IPS-18c (cell line): ENCODE measurements at regions not wholly inside any gene's neighbourhood (a gene's known extent, or its start where the extent isn't known, plus 50 kb on each side); places are given as distances from the start of the nearest gene placed in this dataset.

ENCODE experiments used
- H3K4me3 ChIP-seq: 2 replicates; pipeline ENCODE4 v1.7.0; 2013; ENCODE audit warnings: low read depth, mild to moderate bottlenecking, low read length, moderate library complexity; ENCODE audit not compliant: insufficient read depth
- H3K9me3 ChIP-seq: one replicate; pipeline ENCODE4 v1.6.1; 2013; ENCODE audit warnings: mild to moderate bottlenecking, low read length, moderate library complexity; ENCODE audit not compliant: control insufficient read depth, insufficient read depth

- H3K9me3 ChIP-seq: no peaks in the 10 kb centered on the region
Measured at GRCh38 chr4:24476282-24476681, 108.1 kb downstream of the DHX15 start.

GRCh38 chr4:24475756-24476155 lies 108.6 kb downstream of the DHX15 start:
- Histone ChIP-seq H3K9me3 (no peaks in the 10 kb centered on the region), H3K4me3 (no peak overlapping the region)

More at GRCh38 chr4:24476282-24476681, 108.1 kb downstream of the DHX15 start:
- H3K4me3 ChIP-seq: no peak overlapping the region

- Histone ChIP-seq H3K9me3 (no peaks in the 10 kb centered on the region), H3K4me3 (peak overlapping the region; percentile 78)
Measured at GRCh38 chr4:24473309-24473721, 111.0 kb downstream of the DHX15 start.

- no peaks in the 10 kb centered on the region for H3K9me3 ChIP-seq
- H3K4me3 ChIP-seq: peak overlapping the region; percentile 78
Measured at GRCh38 chr4:24472514-24473308, 111.6 kb downstream of the DHX15 start.

GRCh38 chr4:24472161-24472510 lies 112.2 kb downstream of the DHX15 start:
- peak overlapping the region; percentile 78 for H3K4me3 ChIP-seq
- no peaks in the 10 kb centered on the region for H3K9me3 ChIP-seq

GRCh38 chr4:24471486-24472160 lies 112.7 kb downstream of the DHX15 start:
- Histone ChIP-seq H3K9me3 (no peaks in the 10 kb centered on the region), H3K4me3 (peak overlapping the region; percentile 78)

GRCh38 chr4:24470666-24471485 lies 113.5 kb downstream of the DHX15 start:
- Histone ChIP-seq H3K9me3 (no peaks in the 10 kb centered on the region), H3K4me3 (peak overlapping the region; percentile 78)

- H3K4me3 ChIP-seq: no peak overlapping the region
Measured at GRCh38 chr4:24468071-24468470, 116.3 kb downstream of the DHX15 start.

GRCh38 chr4:24464566-24464965 lies 119.8 kb downstream of the DHX15 start:
- Histone ChIP-seq H3K9me3 (no peaks in the 10 kb centered on the region), H3K4me3 (no peak overlapping the region)

More at GRCh38 chr4:24468071-24468470, 116.3 kb downstream of the DHX15 start:
- H3K9me3 ChIP-seq: no peaks in the 10 kb centered on the region

GRCh38 chr4:24456431-24456830 lies 127.9 kb downstream of the DHX15 start:
- Histone ChIP-seq H3K4me3 (no peak overlapping the region), H3K9me3 (no peaks in the 10 kb centered on the region)

- H3K4me3 ChIP-seq: no peak overlapping the region
- no peaks in the 10 kb centered on the region for H3K9me3 ChIP-seq
Measured at GRCh38 chr4:24453951-24454350, 130.4 kb downstream of the DHX15 start.

GRCh38 chr4:24451870-24452269 lies 132.5 kb downstream of the DHX15 start:
- Histone ChIP-seq H3K4me3 (no peak overlapping the region), H3K9me3 (no peaks in the 10 kb centered on the region)

GRCh38 chr4:24443200-24443599 lies 141.2 kb downstream of the DHX15 start:
- Histone ChIP-seq H3K9me3 (no peaks in the 10 kb centered on the region), H3K4me3 (no peak overlapping the region)

GRCh38 chr4:24440765-24441164 lies 143.6 kb downstream of the DHX15 start:
- Histone ChIP-seq H3K4me3 (no peak overlapping the region), H3K9me3 (no peaks in the 10 kb centered on the region)

GRCh38 chr4:24434241-24434640 lies 150.1 kb downstream of the DHX15 start:
- Histone ChIP-seq H3K4me3 (no peak overlapping the region), H3K9me3 (no peaks in the 10 kb centered on the region)

GRCh38 chr4:24433515-24434214 lies 150.7 kb downstream of the DHX15 start:
- no peak overlapping the region for H3K4me3 ChIP-seq
- no peaks in the 10 kb centered on the region for H3K9me3 ChIP-seq

GRCh38 chr4:24428850-24429249 lies 155.5 kb downstream of the DHX15 start:
- no peak overlapping the region for H3K4me3 ChIP-seq
- H3K9me3 ChIP-seq: no peaks in the 10 kb centered on the region
